GM12864 (cell line): ENCODE measurements at regions not wholly inside any gene's neighbourhood (a gene's known extent, or its start where the extent isn't known, plus 50 kb on each side); places are given as distances from the start of the nearest gene placed in this dataset.
"Not testable (repeated sequence)": the region's sequence is repeated elsewhere in the genome, so short reads cannot be mapped to it uniquely, and the experiment has no call there.

Experiments
- DNase-seq: peaks from one replicate; pipeline ENCODE4 v3.0.0-alpha.2; 2011; ENCODE audit warnings: low read depth
- H3K4me3 ChIP-seq: 2 replicates; pipeline ENCODE4 v1.5.1; 2011; ENCODE audit warnings: mild to moderate bottlenecking, low read depth, low read length, control low read depth
- CTCF ChIP-seq: IDR thresholded peaks from 2 replicates; pipeline ENCODE4 v1.5.1; 2011; ENCODE audit warnings: low read depth, mild to moderate bottlenecking, moderate library complexity, low read length, control low read depth, inconsistent platforms; ENCODE audit errors: missing control alignments

- DNase-seq, result no peak
- no peak overlapping the region for H3K4me3 ChIP-seq
- TF ChIP-seq CTCF, result no peak
Observed at GRCh38 chr2:7169593-7169992, 252.4 kb downstream of the RNF144A start.

- DNase-seq, H3K4me3 ChIP-seq: not testable (repeated sequence)
Observed at GRCh38 chr2:7178996-7179395, 261.8 kb downstream of the RNF144A start.

GRCh38 chr2:7180638-7181370, 263.6 kb downstream of the RNF144A start:
- no peak overlapping the region for H3K4me3 ChIP-seq
- DNase-seq, result no peak
- no peak for TF ChIP-seq CTCF

GRCh38 chr2:7182525-7182924, 265.3 kb downstream of the RNF144A start:
- no peak overlapping the region for H3K4me3 ChIP-seq
- no peak for TF ChIP-seq CTCF
- DNase-seq, result no peak

GRCh38 chr2:7189106-7189505, 271.9 kb downstream of the RNF144A start:
- TF ChIP-seq CTCF, result no peak
- H3K4me3 ChIP-seq, result no peak overlapping the region
- no peak for DNase-seq

- TF ChIP-seq CTCF, result no peak
- DNase-seq, result no peak
- H3K4me3 ChIP-seq, result no peak overlapping the region
Observed at GRCh38 chr2:7190587-7191324, 273.5 kb downstream of the RNF144A start.

GRCh38 chr2:7191932-7192331, 274.7 kb downstream of the RNF144A start:
- no peak for DNase-seq
- no peak for TF ChIP-seq CTCF
- H3K4me3 ChIP-seq, result no peak overlapping the region
